ENCODE measurements at regions not wholly inside any gene's neighbourhood (a gene's known extent, or its start where the extent isn't known, plus 50 kb on each side); places are given as distances from the start of the nearest gene placed in this dataset.

DNA sequence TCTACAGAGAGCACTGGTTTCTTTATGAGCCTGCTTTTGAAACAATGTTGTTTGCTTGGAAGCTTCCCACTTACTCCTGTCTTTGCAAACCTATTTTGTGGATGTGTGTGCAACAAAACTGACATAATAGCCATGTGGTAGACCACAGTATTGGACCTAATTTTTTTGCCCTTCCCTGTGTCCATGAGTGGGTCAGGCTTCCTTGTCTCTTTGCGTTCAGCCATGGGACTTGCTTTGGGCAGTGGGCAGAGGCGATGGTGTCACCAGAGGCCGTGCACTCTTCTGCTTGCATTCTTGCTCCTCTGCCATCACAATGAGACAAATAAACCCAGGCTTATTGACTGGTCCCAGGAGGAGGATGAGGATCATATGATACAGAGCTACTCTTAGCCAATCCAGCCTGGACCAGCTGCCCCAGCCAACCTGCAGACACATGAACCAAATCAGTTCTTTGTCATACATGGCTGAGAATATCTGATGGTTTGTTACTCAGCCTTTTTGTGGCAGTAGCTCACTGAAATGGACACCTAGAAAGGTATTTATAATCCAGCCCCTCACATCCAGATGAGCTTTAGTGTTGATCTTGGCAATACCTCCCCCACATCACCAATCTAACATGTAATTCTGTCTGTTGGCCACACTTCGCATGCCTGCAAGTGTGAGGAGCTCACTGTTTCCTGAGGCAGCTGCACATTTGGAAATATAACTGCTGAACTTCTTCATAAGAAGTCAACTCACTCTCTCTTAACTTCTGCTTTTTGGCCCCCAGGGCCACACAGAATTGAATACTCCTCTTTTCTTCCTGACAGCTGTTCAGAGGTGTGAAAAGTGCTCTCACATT is 427.8 kb upstream of the ZMIZ1 start:
- no peak for DNase-seq

DNA sequence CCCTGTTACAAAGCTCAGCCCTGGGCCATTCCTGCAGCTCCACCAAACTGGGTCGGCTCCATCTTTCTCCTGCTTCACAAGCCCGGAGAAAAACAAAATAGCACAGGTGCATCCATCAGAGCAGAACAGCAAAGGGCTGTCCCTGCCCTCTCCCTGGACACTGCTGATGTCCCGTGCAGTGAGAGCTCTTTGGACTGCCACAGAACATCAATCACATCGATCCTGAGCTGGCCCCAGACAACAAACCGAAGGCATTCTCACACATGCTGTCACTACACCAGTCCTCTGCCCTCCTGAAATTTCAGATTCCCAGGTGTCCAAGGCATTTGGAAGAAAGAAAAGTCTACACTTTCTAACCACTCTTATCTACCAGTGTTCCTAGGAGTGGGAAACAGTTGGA is 427.1 kb upstream of the ZMIZ1 start:
- no peak for DNase-seq

DNA sequence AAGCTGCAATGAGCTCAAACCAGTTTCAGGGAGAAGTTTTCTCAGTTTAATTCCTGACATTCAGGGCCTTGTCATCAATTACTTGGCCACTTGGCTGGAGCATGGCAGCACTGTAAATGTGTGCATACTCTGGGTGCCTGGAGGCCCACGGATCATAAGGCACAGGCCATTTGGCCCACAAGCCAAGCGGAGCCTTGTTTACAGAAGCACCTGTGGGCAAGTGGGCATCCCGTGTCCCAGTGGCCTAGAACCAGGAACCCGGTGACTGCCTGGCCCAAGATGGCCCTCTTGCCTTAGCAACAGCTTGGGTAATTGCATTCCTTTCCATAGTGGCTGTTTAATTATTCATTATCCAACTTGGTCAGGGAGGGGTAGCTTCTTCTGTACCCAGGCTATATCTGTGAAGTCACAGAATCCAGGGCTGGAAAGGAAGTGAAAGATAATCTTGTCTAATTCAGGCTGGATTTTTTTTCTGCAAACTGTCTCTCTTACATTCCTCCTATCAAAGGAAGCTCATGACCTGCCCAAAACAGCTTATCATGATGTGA is 426.4 kb upstream of the ZMIZ1 start:
- no peak for DNase-seq

DNA sequence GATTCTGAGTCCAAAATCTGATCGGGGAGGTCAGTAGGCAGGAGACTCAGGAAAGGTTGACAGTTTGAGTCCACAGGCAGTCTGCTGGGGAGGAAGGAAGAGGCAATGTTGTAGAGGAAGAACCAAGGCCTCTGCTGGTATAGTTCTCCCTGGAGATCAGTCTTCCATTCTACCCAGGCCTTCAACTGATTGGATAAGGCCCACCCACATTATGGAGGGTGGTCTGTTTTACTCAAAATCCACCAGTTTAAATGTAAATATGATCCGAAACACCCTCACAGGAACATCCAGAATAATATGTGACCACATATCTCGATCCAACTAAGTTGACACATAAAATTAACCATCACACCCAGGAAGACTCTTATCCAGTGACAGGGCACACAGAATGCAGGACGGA is 425.3 kb upstream of the ZMIZ1 start:
- DNase-seq = no peak

DNA sequence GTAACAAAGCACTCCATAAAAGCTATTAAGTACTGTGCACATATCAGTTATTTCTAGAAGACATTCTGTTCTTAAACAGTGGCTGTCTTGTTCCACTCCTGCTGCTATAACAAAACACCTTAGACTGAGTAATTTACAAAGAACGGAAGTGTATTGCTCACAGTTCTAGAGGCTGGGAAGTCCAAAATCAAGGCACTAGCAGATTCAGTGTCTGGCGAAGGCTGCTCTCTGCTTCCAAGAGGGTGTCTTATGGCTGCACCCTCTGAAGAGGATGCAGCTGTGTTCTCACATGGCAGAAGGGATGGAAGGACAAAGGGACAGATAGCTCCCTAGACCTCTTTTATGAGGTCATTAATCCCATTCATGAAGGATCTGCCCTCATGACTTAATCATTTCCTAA is 424.2 kb upstream of the ZMIZ1 start:
- no peak for DNase-seq

DNA sequence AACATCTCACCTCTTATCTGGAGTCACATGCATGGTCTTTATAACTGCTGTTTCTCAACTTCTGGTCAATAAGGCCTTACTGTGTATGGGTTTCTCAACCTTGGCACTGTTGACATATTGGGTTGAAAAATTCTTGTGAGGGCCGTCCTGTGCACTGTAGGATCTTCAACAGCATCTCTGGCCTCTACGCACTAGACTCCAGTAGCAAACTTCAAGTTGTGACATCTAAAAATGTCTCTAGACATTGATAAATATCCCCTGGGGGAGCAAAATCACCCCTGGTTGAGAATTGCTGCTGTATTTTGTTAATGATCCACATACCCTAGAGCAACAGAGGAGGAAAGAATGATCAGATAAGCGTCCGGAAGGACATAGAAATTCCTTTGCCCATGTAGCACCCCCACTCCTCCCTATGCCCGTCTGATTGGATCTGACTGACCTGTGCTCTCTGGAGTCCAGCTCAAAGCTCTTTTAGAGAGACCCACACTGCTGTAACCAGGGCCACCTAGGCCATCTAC is 423.5 kb upstream of the ZMIZ1 start:
- DNase-seq = no peak

DNA sequence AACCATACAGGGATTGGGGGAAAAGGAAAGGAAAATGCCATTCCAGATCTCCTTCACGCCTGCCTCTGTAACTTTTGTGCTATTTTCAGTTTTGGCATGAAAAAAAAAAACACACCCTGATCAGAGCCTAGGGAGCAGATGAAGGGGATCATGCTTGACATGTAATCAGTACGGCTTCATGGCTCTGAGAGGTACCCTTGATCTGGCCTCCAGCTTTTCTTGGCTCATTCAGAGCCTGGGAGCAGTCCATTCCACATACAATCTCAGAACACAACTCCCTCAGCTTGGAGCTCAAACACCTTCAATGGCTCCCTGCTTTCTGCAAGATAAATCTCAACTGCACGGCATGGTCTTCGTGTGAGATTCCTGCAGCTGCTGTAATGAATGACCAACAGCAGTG is 422.8 kb upstream of the ZMIZ1 start:
- no peak for DNase-seq

DNA sequence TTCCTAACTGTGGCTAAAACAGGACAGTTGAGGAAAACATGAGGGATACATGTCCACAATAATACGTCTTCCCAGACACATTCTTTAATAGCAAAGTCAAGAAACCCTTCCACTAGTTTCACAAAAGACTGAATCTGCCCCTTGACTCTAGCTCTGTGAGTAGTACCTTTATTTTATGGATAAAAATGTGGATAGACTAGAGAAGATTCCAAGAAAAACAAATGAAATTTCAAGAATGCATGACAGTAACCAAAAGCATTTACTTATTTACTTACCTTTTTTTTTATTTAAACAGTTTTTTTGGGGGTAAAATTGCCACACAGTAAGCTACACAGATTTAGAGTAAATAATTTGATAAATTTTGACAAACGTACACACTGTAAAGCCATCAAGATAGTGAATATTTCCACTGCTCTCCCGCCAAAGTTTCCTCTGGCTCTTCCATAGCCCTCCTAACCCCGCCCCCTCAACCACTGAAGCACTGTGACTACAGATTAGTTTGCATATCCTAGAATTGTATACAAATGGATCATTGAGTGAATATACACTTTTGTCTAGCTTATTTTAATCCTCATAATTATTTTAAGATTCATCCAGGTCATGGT is 420.4 kb upstream of the ZMIZ1 start:
- no peak for DNase-seq

DNA sequence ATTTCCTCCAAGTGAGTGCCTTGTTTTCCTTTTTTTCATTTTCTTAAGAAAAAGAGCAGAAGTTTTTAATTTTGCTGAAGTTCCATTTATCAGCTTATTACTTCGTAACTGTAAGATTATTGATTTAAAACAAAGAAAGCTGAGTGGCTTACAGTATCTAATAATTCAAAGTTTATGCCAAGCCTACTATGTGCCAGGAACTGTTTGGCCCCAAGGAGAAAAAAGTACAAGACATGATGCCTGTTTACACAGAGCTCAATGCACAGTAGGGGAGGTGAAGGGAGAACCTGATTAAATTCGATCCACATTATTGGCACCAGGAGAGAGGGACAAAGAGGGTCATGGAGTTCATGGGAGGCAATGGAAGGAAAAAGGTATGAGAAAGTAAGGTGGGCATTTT is 419.3 kb upstream of the ZMIZ1 start:
- no peak for DNase-seq

DNA sequence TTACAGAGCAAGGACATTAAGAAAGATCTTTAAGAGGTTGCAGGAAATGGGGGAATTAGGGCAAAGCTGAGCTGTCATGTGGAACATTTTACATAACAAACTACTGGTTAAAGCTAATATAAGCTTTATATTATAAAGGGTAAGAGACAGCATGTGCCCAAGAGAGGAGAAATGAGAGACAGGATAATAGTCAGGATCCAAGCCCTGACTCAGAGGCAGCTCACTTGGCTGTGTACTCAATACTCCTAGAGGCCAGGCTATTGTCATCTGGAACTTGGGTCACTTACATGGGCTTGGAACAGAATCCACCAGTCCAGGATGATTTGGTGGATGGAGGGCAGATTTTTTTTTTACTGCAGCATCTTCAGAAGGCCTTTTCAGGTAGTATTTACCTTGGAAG is 418.6 kb upstream of the ZMIZ1 start:
- no peak for DNase-seq

DNA sequence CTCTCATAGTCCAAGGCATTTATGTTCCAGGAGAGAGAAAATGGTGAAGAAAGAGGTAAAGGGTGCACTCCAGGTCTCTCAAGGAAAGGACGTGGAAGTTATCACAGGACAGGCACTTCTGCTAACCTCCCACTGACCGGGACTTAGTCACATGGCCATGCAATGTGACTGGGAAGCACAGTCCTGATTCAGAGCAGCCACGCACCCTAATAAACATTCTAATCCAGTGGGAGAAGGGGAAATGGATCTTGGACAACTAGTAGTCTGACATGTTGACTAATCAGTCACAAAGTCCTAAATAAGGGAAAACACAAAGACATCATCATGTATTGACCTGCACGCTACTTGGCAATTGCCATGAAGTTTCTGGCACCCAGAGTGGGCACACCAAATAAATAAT is 417.5 kb upstream of the ZMIZ1 start:
- DNase-seq = no peak

DNA sequence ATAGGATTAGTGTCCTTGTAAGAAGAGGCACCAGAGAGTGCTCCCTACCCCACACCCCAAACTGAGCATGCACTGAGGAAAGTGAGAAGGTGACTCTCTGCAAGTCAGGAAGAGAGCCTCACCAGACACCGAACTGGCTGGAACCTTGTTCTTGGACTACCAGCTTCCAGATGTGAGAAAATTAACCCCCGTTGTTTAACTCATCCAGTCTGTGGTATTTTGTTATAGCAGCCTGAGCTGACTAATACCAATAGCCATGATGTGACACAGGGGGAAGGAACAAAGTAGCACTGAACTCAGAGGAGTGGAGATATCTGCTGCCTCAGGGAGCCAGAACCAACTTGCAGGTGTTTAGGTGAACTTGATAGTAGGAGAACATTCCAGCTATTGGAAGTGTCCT is 415.2 kb upstream of the ZMIZ1 start:
- DNase-seq = no peak

DNA sequence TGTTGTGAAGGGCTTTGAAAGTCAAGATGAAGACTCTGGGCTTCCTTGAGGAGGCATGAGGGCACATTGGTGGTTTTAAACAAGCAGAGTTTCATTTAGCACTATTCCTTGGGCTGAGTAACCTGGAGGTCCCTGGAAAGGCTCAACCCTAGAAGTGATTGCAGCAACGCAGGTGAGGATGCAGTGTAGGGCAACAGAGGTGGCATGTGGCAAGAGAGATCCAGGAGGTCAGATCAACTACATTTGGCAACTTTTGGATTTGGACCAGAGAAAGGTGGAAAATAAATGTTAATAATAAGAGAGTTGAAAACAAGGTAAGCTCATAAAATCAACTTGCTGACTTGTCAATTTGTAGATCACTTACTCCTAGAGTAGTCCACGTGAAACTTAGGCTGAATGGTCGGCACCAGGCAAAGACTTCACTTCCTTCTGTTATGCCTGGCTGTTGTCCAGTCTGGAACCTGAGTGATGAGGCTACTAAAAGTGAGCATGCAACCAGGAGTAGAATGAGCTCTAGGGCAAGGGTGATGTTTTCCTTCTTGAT is 414.6 kb upstream of the ZMIZ1 start:
- no peak for DNase-seq

DNA sequence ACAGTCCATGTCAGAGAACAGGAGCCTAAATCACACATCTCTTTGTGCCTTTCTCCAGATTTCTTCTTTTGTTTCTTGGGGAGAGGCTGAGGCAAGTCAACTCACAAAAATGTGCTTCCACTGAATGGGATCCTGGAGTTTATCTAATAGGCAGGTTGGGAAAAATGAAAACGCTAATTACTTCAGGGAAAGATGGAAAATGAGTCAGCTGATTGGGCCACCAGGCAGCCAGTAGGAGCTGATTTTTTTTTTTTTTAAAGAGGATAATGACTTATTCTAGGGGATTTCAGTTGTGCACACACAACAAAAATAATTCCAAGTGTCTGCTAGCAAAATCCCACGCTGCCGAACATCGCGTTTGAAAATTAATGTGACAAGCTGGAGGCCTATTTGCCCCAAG is 412.8 kb upstream of the ZMIZ1 start:
- no peak for DNase-seq

DNA sequence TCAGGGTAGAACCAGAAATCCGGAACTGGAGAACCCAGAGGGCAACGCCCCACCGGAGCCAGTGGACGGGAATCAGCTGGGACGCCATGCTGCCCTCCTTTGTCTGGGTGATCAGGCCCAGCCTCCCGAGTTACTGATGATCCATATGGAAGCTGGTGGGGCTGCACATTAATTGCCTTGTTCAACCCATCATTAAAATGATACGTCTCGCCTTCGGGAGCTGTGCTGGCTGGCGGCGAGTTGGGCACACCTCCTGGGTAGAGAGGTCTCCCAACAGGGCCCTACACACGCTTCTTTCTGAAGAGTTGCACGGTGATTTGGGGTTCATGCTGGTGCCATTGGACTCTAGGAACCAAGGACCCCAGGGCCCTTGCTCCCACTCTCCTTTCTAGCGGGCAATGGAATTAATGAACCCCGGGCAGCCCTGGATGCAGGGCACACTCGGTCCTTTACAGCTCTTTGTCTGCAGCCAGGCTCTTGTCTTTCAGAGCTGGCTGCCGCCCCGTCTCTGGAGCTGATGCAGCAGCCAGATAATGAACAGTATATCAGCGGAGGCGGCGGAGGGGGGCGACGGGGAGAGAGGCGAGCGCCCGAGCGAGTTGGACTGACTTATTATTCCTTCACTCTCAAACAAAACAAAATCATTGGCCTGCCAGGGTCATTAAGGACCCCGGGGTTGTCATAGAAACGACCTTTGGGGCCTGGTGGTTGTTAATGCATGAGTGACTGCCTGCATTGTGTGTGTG is 412.2 kb upstream of the ZMIZ1 start:
- no peak for DNase-seq

DNA sequence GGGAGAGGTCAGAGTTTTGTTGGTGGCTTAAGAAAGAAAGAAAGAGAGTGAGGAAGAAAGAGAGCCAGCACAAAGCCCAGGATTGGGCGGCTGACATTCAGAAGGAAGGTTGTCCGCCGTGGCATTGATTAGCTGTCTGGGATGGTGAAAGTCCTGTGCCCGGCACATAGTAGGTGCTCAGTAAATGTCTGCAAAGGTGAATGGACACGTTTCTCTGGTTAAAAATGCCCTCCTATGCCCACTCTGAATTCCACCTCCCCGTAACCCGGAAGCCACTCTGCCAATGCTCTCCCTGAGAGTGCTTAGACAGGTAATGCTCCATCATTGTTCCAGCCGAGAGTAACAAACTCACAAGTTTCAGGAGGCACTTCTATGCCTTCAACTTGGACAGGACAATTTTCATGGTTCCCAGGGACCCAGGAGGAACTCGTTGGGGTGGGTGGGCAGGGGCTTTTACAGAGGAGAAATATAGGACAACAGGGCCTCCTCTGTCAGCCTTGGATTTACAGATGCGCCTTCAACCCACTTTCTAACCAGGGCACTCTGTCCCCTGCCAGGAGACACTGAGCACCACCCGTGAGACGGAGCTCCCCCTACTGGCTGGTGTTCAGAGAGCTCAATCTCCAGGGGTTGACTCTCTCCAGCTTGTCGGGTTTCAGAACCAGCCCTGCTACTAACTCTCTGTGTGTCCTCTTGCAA is 411.5 kb upstream of the ZMIZ1 start:
- peak; percentile 66 for DNase-seq

DNA sequence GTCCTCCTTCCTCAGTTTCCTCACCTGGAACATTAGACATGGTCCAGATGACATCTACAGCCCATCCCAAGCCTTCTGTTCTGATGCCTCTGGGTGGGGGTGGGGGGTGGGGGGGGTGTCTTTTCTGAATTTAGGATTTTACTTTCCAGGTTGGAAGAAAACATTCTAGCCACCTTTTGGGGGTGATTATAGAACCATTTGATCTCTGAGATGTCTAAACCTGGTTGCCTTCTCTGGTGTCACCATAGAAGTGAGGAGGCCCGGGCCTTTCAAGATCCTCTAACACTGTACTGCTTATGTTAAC is 411.0 kb upstream of the ZMIZ1 start:
- no peak for DNase-seq

DNA sequence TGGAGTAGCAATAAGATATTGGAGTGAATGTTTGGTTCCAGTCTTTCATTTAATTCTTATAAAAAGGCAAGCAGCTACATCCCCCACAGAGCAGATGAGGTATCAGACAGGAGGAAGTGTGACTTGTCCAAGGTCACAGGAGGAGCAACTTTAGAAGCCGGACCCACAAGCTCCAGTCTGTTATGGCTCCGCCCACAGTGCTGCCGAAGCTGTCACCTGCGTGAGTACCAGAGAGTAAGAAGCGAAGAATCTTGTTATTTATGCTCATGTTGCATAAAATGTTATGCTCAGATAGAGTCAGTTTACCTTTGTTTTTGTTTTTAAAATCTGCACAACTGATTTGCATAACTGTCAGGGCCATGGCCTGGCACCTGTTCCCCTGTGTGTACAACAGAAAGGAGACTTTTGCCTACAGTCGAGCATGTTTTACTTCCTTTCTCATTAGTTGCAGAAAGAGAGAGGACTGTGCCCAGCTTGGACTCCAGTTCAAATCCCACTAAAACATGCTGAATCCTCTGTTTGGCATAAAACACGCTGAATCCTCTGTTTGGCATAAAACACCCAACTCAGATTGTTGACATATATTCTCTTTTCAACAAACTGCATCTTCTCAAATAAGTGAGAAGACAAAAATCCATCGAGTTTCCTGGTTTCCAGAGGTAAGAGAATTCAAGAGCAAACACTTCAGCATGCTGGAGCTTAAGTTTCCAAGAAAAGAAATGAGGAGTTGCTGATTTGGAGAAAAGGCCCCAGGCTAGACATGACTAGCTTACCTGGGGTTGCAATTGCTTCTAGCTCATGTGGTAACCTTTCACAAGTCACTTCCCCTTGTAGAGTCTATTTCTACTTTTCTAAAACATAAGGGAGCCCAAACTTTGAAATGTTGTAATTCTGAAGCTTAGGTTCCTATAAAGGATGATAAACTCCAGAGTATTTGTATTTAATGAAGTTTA is 409.8 kb upstream of the ZMIZ1 start:
- no peak for DNase-seq

DNA sequence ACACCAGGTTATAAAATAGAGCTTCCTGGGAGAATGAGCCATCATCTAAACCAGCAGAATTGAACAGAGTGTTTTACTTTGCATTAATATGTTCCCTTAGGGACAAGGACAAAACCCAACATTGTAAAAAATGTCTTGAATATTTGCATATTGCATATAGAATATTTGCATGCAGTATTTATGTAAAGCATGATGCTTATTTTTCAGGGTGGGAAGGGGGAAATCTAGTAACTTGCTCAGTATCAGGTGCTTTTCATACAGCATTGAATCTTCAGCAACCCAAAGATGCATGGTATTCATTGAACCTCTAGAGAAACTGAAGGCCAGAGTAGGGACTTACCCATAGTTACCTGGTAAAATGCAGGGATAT is 409.2 kb upstream of the ZMIZ1 start:
- no peak for DNase-seq

DNA sequence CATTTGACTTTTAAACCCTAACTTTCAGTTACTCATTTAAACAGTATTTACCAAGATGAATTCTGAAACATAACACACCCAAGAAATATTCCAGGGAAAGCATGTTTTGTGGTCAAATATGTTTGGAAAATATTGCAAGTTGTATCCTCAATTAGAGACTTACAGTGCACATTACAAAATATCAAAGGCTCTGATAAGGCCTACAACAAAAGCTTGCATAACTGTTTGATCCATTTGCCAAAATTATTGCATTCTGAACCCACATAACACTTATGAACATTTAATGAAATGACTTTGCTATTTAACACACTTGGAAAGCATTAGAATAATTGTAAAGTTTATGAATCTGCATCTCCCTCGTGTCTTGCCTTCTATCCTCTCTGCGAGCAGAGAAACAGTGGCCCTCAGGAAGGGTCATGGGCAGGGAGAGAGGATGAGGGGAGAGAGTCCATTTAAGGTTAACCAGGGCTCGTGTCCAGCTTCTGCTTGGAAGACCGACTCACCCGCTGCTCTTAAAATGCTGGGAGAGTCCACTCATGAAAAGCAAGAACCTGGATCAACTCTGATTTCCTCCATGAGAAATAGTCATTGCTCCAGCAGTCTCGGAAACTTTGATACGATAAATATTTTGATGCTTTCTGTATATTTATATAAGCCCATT is 408.2 kb upstream of the ZMIZ1 start:
- DNase-seq = no peak

DNA sequence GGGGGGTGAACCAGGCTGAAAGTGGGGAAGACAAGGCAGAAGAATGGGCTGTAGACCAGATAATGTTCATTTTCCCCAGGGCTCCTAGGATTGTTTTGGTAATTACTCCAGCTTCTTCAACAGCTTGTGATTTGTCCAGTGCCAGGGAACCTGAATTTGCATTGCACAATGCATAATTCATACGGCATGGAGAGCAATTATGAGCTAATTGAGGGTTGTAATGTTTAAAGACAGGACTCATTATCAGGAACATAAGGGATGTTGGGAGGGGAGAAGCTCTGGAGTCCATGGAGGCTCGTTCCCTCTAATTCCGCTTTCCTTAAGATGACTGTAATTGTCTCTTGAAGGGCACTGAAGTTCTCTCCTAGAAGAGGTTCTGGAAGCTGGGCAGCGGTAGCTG is 405.0 kb upstream of the ZMIZ1 start:
- DNase-seq = no peak

Data from activated naive CD4-positive, alpha-beta T cell treated with anti-CD3 and anti-CD28 coated beads, Interleukin-2, amount 50 U/mL, for 16 hours (primary cell).